ENCODE measurements at regions not wholly inside any gene's neighbourhood (a gene's known extent, or its start where the extent isn't known, plus 50 kb on each side); places are given as distances from the start of the nearest gene placed in this dataset.

- Mint-ChIP-seq H3K9me3 (peaks cover 0 to 18% of the 10 kb centered on the region in 2 donors), H3K4me1 (ENCODE audit: low read depth in 2 of 2) (no peaks in the 10 kb centered on the region), H3K4me3 (no peak overlapping the region), H3K27me3 (no peaks in the 10 kb centered on the region), H3K36me3 (ENCODE audit: insufficient read depth) (no peaks in the 10 kb centered on the region), H3K27ac (no peak overlapping the region)
- DNase-seq (no peak), ATAC-seq (replicated peaks) (no peak)
Measured at GRCh38 chr5:167753725-167754490, 537.5 kb upstream of the WWC1 start.

GRCh38 chr5:167754501-167755021, 536.9 kb upstream of the WWC1 start:
- peaks cover 3 to 24% of the 10 kb centered on the region in 2 donors for H3K9me3 Mint-ChIP-seq
- DNase-seq (no peak), ATAC-seq (replicated peaks) (no peak)
- no peak overlapping the region for H3K27ac Mint-ChIP-seq
- H3K36me3 Mint-ChIP-seq (ENCODE audit: insufficient read depth) = no peaks in the 10 kb centered on the region
- H3K27me3 Mint-ChIP-seq = no peaks in the 10 kb centered on the region
- no peaks in the 10 kb centered on the region for H3K4me1 Mint-ChIP-seq (ENCODE audit: low read depth in 2 of 2)
- H3K4me3 Mint-ChIP-seq = no peak overlapping the region

- ATAC-seq (replicated peaks) (no peak), DNase-seq (no peak)
- Mint-ChIP-seq H3K36me3 (ENCODE audit: insufficient read depth) (no peaks in the 10 kb centered on the region), H3K27me3 (no peaks in the 10 kb centered on the region), H3K9me3 (peaks cover 3 to 26% of the 10 kb centered on the region in 2 donors), H3K4me3 (no peak overlapping the region), H3K27ac (no peak overlapping the region), H3K4me1 (ENCODE audit: low read depth in 2 of 2) (no peaks in the 10 kb centered on the region)
Measured at GRCh38 chr5:167755420-167755819, 536.0 kb upstream of the WWC1 start.

- Mint-ChIP-seq H3K9me3 (peaks cover 5 to 24% of the 10 kb centered on the region in 2 donors), H3K27ac (no peak overlapping the region), H3K36me3 (ENCODE audit: insufficient read depth) (no peaks in the 10 kb centered on the region), H3K27me3 (no peaks in the 10 kb centered on the region), H3K4me1 (ENCODE audit: low read depth in 2 of 2) (no peaks in the 10 kb centered on the region), H3K4me3 (no peak overlapping the region)
- ATAC-seq (replicated peaks) (no peak), DNase-seq (no peak)
Measured at GRCh38 chr5:167759057-167759821, 532.2 kb upstream of the WWC1 start.

- no peaks in the 10 kb centered on the region for H3K36me3 Mint-ChIP-seq (ENCODE audit: insufficient read depth)
- DNase-seq (no peak), ATAC-seq (replicated peaks) (no peak)
Measured at GRCh38 chr5:167763772-167764171, 527.7 kb upstream of the WWC1 start.

GRCh38 chr5:167764641-167765289, 526.7 kb upstream of the WWC1 start:
- Mint-ChIP-seq H3K27me3 (no peaks in the 10 kb centered on the region), H3K4me1 (ENCODE audit: low read depth in 2 of 2) (no peaks in the 10 kb centered on the region), H3K4me3 (no peak overlapping the region), H3K36me3 (ENCODE audit: insufficient read depth) (no peaks in the 10 kb centered on the region), H3K27ac (no peak overlapping the region), H3K9me3 (peaks cover 2 to 10% of the 10 kb centered on the region in 2 donors)
- ATAC-seq (replicated peaks) (no peak), DNase-seq (no peak)

More at GRCh38 chr5:167763772-167764171, 527.7 kb upstream of the WWC1 start:
- H3K27me3 Mint-ChIP-seq = no peaks in the 10 kb centered on the region
- no peak overlapping the region for H3K4me3 Mint-ChIP-seq
- H3K27ac Mint-ChIP-seq = no peak overlapping the region
- H3K9me3 Mint-ChIP-seq = peaks cover 5 to 17% of the 10 kb centered on the region in 2 donors
- no peaks in the 10 kb centered on the region for H3K4me1 Mint-ChIP-seq (ENCODE audit: low read depth in 2 of 2)

- peaks cover 2 to 16% of the 10 kb centered on the region in 2 donors for H3K9me3 Mint-ChIP-seq
- no peak overlapping the region for H3K4me3 Mint-ChIP-seq
- ATAC-seq (replicated peaks) = no peak
- H3K27ac Mint-ChIP-seq = no peak overlapping the region
- no peaks in the 10 kb centered on the region for H3K27me3 Mint-ChIP-seq
- no peaks in the 10 kb centered on the region for H3K36me3 Mint-ChIP-seq (ENCODE audit: insufficient read depth)
- no peaks in the 10 kb centered on the region for H3K4me1 Mint-ChIP-seq (ENCODE audit: low read depth in 2 of 2)
- no peak for DNase-seq
Measured at GRCh38 chr5:167765352-167765751, 526.1 kb upstream of the WWC1 start.

- Mint-ChIP-seq H3K36me3 (ENCODE audit: insufficient read depth) (no peaks in the 10 kb centered on the region), H3K4me1 (ENCODE audit: low read depth in 2 of 2) (no peaks in the 10 kb centered on the region), H3K27me3 (no peaks in the 10 kb centered on the region), H3K9me3 (peaks cover 3 to 19% of the 10 kb centered on the region in 2 donors), H3K4me3 (no peak overlapping the region), H3K27ac (no peak overlapping the region)
- DNase-seq = no peak
- no peak for ATAC-seq (replicated peaks)
Measured at GRCh38 chr5:167766957-167767356, 524.5 kb upstream of the WWC1 start.

- H3K27ac Mint-ChIP-seq = no peak overlapping the region
- no peak for DNase-seq
- H3K4me1 Mint-ChIP-seq (ENCODE audit: low read depth in 2 of 2) = no peaks in the 10 kb centered on the region
- H3K36me3 Mint-ChIP-seq (ENCODE audit: insufficient read depth) = no peaks in the 10 kb centered on the region
- no peak overlapping the region for H3K4me3 Mint-ChIP-seq
- ATAC-seq (replicated peaks) = no peak
- peaks cover 1 to 12% of the 10 kb centered on the region in 2 donors for H3K9me3 Mint-ChIP-seq
- no peaks in the 10 kb centered on the region for H3K27me3 Mint-ChIP-seq
Measured at GRCh38 chr5:167767795-167768194, 523.6 kb upstream of the WWC1 start.

GRCh38 chr5:167769846-167770413, 521.5 kb upstream of the WWC1 start:
- H3K4me1 Mint-ChIP-seq (ENCODE audit: low read depth in 2 of 2) = no peaks in the 10 kb centered on the region
- H3K27ac Mint-ChIP-seq = no peak overlapping the region
- no peaks in the 10 kb centered on the region for H3K36me3 Mint-ChIP-seq (ENCODE audit: insufficient read depth)
- no peak overlapping the region for H3K4me3 Mint-ChIP-seq
- no peak for ATAC-seq (replicated peaks)
- H3K9me3 Mint-ChIP-seq = peaks cover 1 to 12% of the 10 kb centered on the region in 2 donors
- DNase-seq = no peak
- H3K27me3 Mint-ChIP-seq = no peaks in the 10 kb centered on the region

- Mint-ChIP-seq H3K27ac (no peak overlapping the region), H3K27me3 (no peaks in the 10 kb centered on the region), H3K4me3 (no peak overlapping the region), H3K9me3 (peaks cover 1 to 12% of the 10 kb centered on the region in 2 donors), H3K36me3 (ENCODE audit: insufficient read depth) (no peaks in the 10 kb centered on the region), H3K4me1 (ENCODE audit: low read depth in 2 of 2) (no peaks in the 10 kb centered on the region)
- no peak for ATAC-seq (replicated peaks)
- DNase-seq = no peak
Measured at GRCh38 chr5:167770461-167770860, 521.0 kb upstream of the WWC1 start.

GRCh38 chr5:167771571-167771970, 519.9 kb upstream of the WWC1 start:
- Mint-ChIP-seq H3K4me3 (no peak overlapping the region), H3K36me3 (ENCODE audit: insufficient read depth) (no peaks in the 10 kb centered on the region), H3K27me3 (no peaks in the 10 kb centered on the region), H3K9me3 (peaks cover 1 to 12% of the 10 kb centered on the region in 2 donors), H3K4me1 (ENCODE audit: low read depth in 2 of 2) (no peaks in the 10 kb centered on the region), H3K27ac (no peak overlapping the region)
- ATAC-seq (replicated peaks) = no peak
- no peak for DNase-seq

GRCh38 chr5:167773668-167774301, 517.7 kb upstream of the WWC1 start:
- H3K4me1 Mint-ChIP-seq (ENCODE audit: low read depth in 2 of 2) = no peaks in the 10 kb centered on the region
- H3K27me3 Mint-ChIP-seq = no peaks in the 10 kb centered on the region
- H3K9me3 Mint-ChIP-seq = peaks cover 1 to 12% of the 10 kb centered on the region in 2 donors
- ATAC-seq (replicated peaks) = no peak
- H3K27ac Mint-ChIP-seq = no peak overlapping the region
- no peak for DNase-seq
- no peaks in the 10 kb centered on the region for H3K36me3 Mint-ChIP-seq (ENCODE audit: insufficient read depth)
- H3K4me3 Mint-ChIP-seq = no peak overlapping the region

All from effector memory CD8-positive, alpha-beta T cell (primary cell).